Endothelial cell of umbilical vein (primary cell): ENCODE measurements at regions not wholly inside any gene's neighbourhood (a gene's known extent, or its start where the extent isn't known, plus 50 kb on each side); places are given as distances from the start of the nearest gene placed in this dataset.

ENCODE experiments used
- BruUV-seq: library from RNA; stranded (reverse); fragments of 400-500 nt; replicated peaks from 2 replicates; lab custom pipeline; 2021; lab: Mats Ljungman, UMichigan
- CTCF ChIA-PET: fragments of 300-600, 350-600 bp; sonication (Branson Sonifier 250); formaldehyde crosslinking; loops from one replicate; lab custom pipeline; 2021; ENCODE audit warnings: antibody characterized with exemption, inconsistent platforms; lab: Charles Lee
- POLR2A ChIA-PET: fragments of 300-600, 350-600 bp; sonication (Branson Sonifier 250); formaldehyde crosslinking; loops from one replicate; lab custom pipeline; 2021; ENCODE audit warnings: antibody characterized with exemption, inconsistent platforms; lab: Charles Lee
- DNase-seq: peaks from one replicate; pipeline ENCODE4 v3.0.0-alpha.2; 2011; ENCODE audit warnings: low read depth, low spot score
- FAIRE-seq: peaks from 2 replicates; lab custom pipeline; 2011; peaks lifted over from hg19 to GRCh38; lab: Jason Lieb, UNC
- H2AFZ ChIP-seq: 2 replicates; pipeline ENCODE4 v1.6.0; 2012; ENCODE audit warnings: low read depth, low read length, control low read depth, inconsistent platforms
- H3K27ac ChIP-seq: 2 replicates; pipeline ENCODE4 v1.5.1; 2011; ENCODE audit warnings: low read depth, mild to moderate bottlenecking, control low read depth, low read length, moderate library complexity; ENCODE audit not compliant: insufficient read depth
- H3K27me3 ChIP-seq, 2 experiments: 2 replicates each; pipeline versions ENCODE4 v1.6.0 to v1.6.1; 2011; ENCODE audit warnings: low read length in 2 of 2, mixed read lengths in 1 of 2; ENCODE audit not compliant: control insufficient read depth in 2 of 2, insufficient read depth in 2 of 2
- H3K36me3 ChIP-seq, 2 experiments: 2 replicates in 1 of 2; 3 replicates in 1 of 2; pipeline ENCODE4 v1.5.1; 2011; ENCODE audit warnings: low read length in 2 of 2, mild to moderate bottlenecking in 1 of 2, moderate library complexity in 1 of 2; ENCODE audit not compliant: control insufficient read depth in 2 of 2, insufficient read depth in 2 of 2; ENCODE audit errors: extremely low read depth in 1 of 2
- H3K4me1 ChIP-seq: 3 replicates; pipeline ENCODE4 v1.5.1; 2011; ENCODE audit warnings: mild to moderate bottlenecking, low read length; ENCODE audit not compliant: control insufficient read depth, insufficient read depth; ENCODE audit errors: extremely low read depth
- H3K4me2 ChIP-seq: 2 replicates; pipeline ENCODE4 v1.6.1; 2011; ENCODE audit warnings: low read length, control low read depth, mixed read lengths; ENCODE audit not compliant: insufficient read depth
- H3K4me3 ChIP-seq, 3 experiments: fragments of 200-600 bp in 1 of 3; sonication (generic), shearing (Covaris generic) in 1 of 3; replicated peaks in 1 of 3; 2 replicates each; pipeline ENCODE4 v1.5.1; 2011 to 2016; ENCODE audit warnings: control low read depth in 3 of 3, low read length in 3 of 3, mild to moderate bottlenecking in 2 of 3, inconsistent platforms in 1 of 3, low read depth in 1 of 3, moderate library complexity in 1 of 3; ENCODE audit not compliant: insufficient read depth in 1 of 3
- H3K79me2 ChIP-seq: 2 replicates; pipeline ENCODE4 v1.6.0; 2012; ENCODE audit warnings: low read length, inconsistent platforms; ENCODE audit not compliant: control insufficient read depth, insufficient read depth
- H3K9ac ChIP-seq: replicated peaks from 2 replicates; pipeline ENCODE3; 2011; ENCODE audit warnings: low read length, control low read depth; ENCODE audit not compliant: insufficient read depth; ENCODE audit errors: extremely low read depth
- H3K9me1 ChIP-seq: replicated peaks from 3 replicates; pipeline ENCODE4 v1.6.0; 2011; ENCODE audit warnings: mild to moderate bottlenecking, low read length; ENCODE audit not compliant: control insufficient read depth, insufficient read depth; ENCODE audit errors: extremely low read depth
- H3K9me3 ChIP-seq: replicated peaks from 2 replicates; pipeline ENCODE4 v1.5.1; 2012; ENCODE audit warnings: low read length, inconsistent platforms; ENCODE audit not compliant: control insufficient read depth, insufficient read depth
- H4K20me1 ChIP-seq: replicated peaks from 2 replicates; pipeline ENCODE3; 2011; ENCODE audit warnings: mild to moderate bottlenecking, low read length; ENCODE audit not compliant: control insufficient read depth, insufficient read depth; ENCODE audit errors: extremely low read depth
- EZH2 ChIP-seq: IDR thresholded peaks from 2 replicates; pipeline ENCODE4 v1.6.1; 2012; ENCODE audit warnings: borderline replicate concordance, low read depth, mild to moderate bottlenecking, moderate library complexity, low read length, inconsistent platforms; ENCODE audit not compliant: severe bottlenecking
- FOS ChIP-seq: IDR thresholded peaks from 2 replicates; pipeline ENCODE4 v1.6.1; 2011; ENCODE audit warnings: mild to moderate bottlenecking, low read length, moderate library complexity, borderline replicate concordance; ENCODE audit not compliant: insufficient read depth
- GATA2 ChIP-seq: IDR thresholded peaks from 2 replicates; pipeline ENCODE4 v1.7.0; 2011; ENCODE audit warnings: low read depth, mild to moderate bottlenecking, moderate library complexity, mixed read lengths, low read length; ENCODE audit not compliant: insufficient read length, insufficient read depth
- JUN ChIP-seq: IDR thresholded peaks from 2 replicates; pipeline ENCODE4 v1.6.1; 2011; ENCODE audit warnings: borderline replicate concordance, low read depth; ENCODE audit not compliant: insufficient read length, insufficient read depth
- MYC ChIP-seq: IDR thresholded peaks from one replicate; pipeline ENCODE4 v1.6.1; 2011; ENCODE audit warnings: mild to moderate bottlenecking, low read depth, low read length
- POLR2A ChIP-seq: IDR thresholded peaks from 2 replicates; pipeline ENCODE4 v1.6.1; 2012; ENCODE audit warnings: low read depth, mild to moderate bottlenecking, control low read depth, low read length
- POLR2AphosphoS5 ChIP-seq: IDR thresholded peaks from 2 replicates; pipeline ENCODE4 v1.6.1; 2012; ENCODE audit warnings: low read depth, mild to moderate bottlenecking, control low read depth, low read length, moderate library complexity; ENCODE audit not compliant: insufficient read depth
- dilution Hi-C: fragments of 300-500 bp; cut with MboI; formaldehyde crosslinking; loops from one replicate; pipeline ENCODE4 v1.15.0; 2019; ENCODE audit warnings: low sequenced_read_pairs; ENCODE audit not compliant: extremely low pct_ligation_motif_present
- intact Hi-C: fragments of 100-400 bp; cut with micrococcal nuclease; formaldehyde crosslinking; loops from one replicate; pipeline ENCODE4 v1.10.0; 2022
- TF ChIP-seq, protein P1 (sequence below): IDR thresholded peaks from 2 replicates; pipeline ENCODE4 v1.6.1; 2011; ENCODE audit not compliant: insufficient read depth, insufficient read length
- TF ChIP-seq, protein P2 (sequence below), 2 donors: IDR thresholded peaks; 1 replicate in 1 of 2; 2 replicates in 1 of 2; pipeline ENCODE4 v1.5.1; 2011; ENCODE audit warnings: low read length in 2 of 2, mild to moderate bottlenecking in 2 of 2, moderate library complexity in 2 of 2, control low read depth in 1 of 2, inconsistent platforms in 1 of 2, low read depth in 1 of 2; ENCODE audit not compliant: insufficient read depth in 1 of 2; ENCODE audit errors: extremely low read depth in 1 of 2

GRCh38 chr3:74360406-74360805, 254.1 kb downstream of the CNTN3 start:
- no peaks in the 10 kb centered on the region for H3K79me2 ChIP-seq
- no peak overlapping the region for H3K27ac ChIP-seq
- no peak overlapping the region for H3K4me3 ChIP-seq
- peaks cover 4% of the 10 kb centered on the region for H3K9me3 ChIP-seq
- no peaks in the 10 kb centered on the region for H3K9me1 ChIP-seq
- H2AFZ ChIP-seq = no peak overlapping the region
- intact Hi-C loops = no loop called here
- H3K4me1 ChIP-seq = no peaks in the 10 kb centered on the region
- no peaks in the 10 kb centered on the region for H3K27me3 ChIP-seq
- BruUV-seq = no TSS peak
- no peaks in the 10 kb centered on the region for H3K36me3 ChIP-seq
- ChIA-PET POLR2A (no interaction called here), CTCF (no interaction called here)
- H4K20me1 ChIP-seq = no peaks in the 10 kb centered on the region
- DNase-seq = no peak
- dilution Hi-C loops = no loop called here
- H3K4me2 ChIP-seq = no peak overlapping the region
- no peak for FAIRE-seq
- H3K9ac ChIP-seq = no peak overlapping the region
- TF ChIP-seq FOS (no peak), POLR2A (no peak), GATA2 (no peak), POLR2AphosphoS5 (no peak), JUN (no peak), MYC (no peak), EZH2 (no peak)
- TF ChIP-seq, protein P1, sequence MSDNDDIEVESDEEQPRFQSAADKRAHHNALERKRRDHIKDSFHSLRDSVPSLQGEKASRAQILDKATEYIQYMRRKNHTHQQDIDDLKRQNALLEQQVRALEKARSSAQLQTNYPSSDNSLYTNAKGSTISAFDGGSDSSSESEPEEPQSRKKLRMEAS = no peak
- TF ChIP-seq, protein P2, sequence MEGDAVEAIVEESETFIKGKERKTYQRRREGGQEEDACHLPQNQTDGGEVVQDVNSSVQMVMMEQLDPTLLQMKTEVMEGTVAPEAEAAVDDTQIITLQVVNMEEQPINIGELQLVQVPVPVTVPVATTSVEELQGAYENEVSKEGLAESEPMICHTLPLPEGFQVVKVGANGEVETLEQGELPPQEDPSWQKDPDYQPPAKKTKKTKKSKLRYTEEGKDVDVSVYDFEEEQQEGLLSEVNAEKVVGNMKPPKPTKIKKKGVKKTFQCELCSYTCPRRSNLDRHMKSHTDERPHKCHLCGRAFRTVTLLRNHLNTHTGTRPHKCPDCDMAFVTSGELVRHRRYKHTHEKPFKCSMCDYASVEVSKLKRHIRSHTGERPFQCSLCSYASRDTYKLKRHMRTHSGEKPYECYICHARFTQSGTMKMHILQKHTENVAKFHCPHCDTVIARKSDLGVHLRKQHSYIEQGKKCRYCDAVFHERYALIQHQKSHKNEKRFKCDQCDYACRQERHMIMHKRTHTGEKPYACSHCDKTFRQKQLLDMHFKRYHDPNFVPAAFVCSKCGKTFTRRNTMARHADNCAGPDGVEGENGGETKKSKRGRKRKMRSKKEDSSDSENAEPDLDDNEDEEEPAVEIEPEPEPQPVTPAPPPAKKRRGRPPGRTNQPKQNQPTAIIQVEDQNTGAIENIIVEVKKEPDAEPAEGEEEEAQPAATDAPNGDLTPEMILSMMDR (IDR thresholded peaks at IDR 0.05; ENCODE audit: extremely low read depth in 1 of 2, insufficient read depth in 1 of 2, low read depth in 1 of 2, low read length in 2 of 2) = no peak
